Astrocyte of the spinal cord (primary cell): ENCODE measurements at regions not wholly inside any gene's neighbourhood (a gene's known extent, or its start where the extent isn't known, plus 50 kb on each side); places are given as distances from the start of the nearest gene placed in this dataset.

Source experiments
- DNase-seq: peaks from one replicate; pipeline ENCODE4 v3.0.0; 2011; ENCODE audit warnings: low read depth, low spot score
- H3K4me3 ChIP-seq: 2 replicates; pipeline ENCODE4 v1.5.1; 2011; ENCODE audit warnings: low read depth, mild to moderate bottlenecking, low read length, moderate library complexity
- CTCF ChIP-seq: IDR thresholded peaks from 2 replicates; pipeline ENCODE4 v1.5.1; 2012; ENCODE audit warnings: low read depth, mild to moderate bottlenecking, low read length, inconsistent platforms
- in situ Hi-C: cut with HindIII; loops from 2 replicates; pipeline ENCODE4 v1.10.0; 2017; ENCODE audit warnings: low sequenced_read_pairs

- H3K4me3 ChIP-seq, result no peak overlapping the region
- peak; percentile 70 for DNase-seq
- in situ Hi-C loops, result loop anchor here (10.0 kb wide), 1 partner anchor 81 kb away; the partner anchor contains the start of gene DLX3
- TF ChIP-seq CTCF, result no peak
Observed at GRCh38 chr17:49913226-49914095, 55.5 kb upstream of the DLX4 start.

- DNase-seq, result no peak
- no peak for TF ChIP-seq CTCF
- no peak overlapping the region for H3K4me3 ChIP-seq
- in situ Hi-C loops, result loop anchor here (10.0 kb wide), 1 partner anchor 81 kb away; the partner anchor contains the start of gene DLX3
Observed at GRCh38 chr17:49914096-49914490, 54.9 kb upstream of the DLX4 start.

GRCh38 chr17:49914664-49915063 lies 54.3 kb upstream of the DLX4 start:
- in situ Hi-C loops, result loop anchor here (10.0 kb wide), 1 partner anchor 80 kb away; the partner anchor contains the start of gene DLX3
- TF ChIP-seq CTCF, result no peak
- no peak overlapping the region for H3K4me3 ChIP-seq
- no peak for DNase-seq

- DNase-seq, result no peak
- in situ Hi-C loops, result loop anchor here (10.0 kb wide), 1 partner anchor 80 kb away; the partner anchor contains the start of gene DLX3
- no peak for TF ChIP-seq CTCF
- no peak overlapping the region for H3K4me3 ChIP-seq
Observed at GRCh38 chr17:49915260-49915659, 53.7 kb upstream of the DLX4 start.

GRCh38 chr17:49915670-49916069 lies 53.3 kb upstream of the DLX4 start:
- no peak for TF ChIP-seq CTCF
- in situ Hi-C loops, result loop anchor here (10.0 kb wide), 1 partner anchor 79 kb away; the partner anchor contains the start of gene DLX3
- DNase-seq, result no peak

GRCh38 chr17:49916854-49917515 lies 52.0 kb upstream of the DLX4 start:
- no peak for DNase-seq
- no peak for TF ChIP-seq CTCF
- in situ Hi-C loops, result loop anchor here (10.0 kb wide), 1 partner anchor 78 kb away; the partner anchor contains the start of gene DLX3

More at GRCh38 chr17:49915670-49916069, 53.3 kb upstream of the DLX4 start:
- H3K4me3 ChIP-seq, result no peak overlapping the region

More at GRCh38 chr17:49916854-49917515, 52.0 kb upstream of the DLX4 start:
- H3K4me3 ChIP-seq, result no peak overlapping the region
